Ishikawa (cell line): ENCODE measurements at regions not wholly inside any gene's neighbourhood (a gene's known extent, or its start where the extent isn't known, plus 50 kb on each side); places are given as distances from the start of the nearest gene placed in this dataset.

Experiments
- CEBPB ChIP-seq: IDR thresholded peaks from 2 replicates; pipeline ENCODE4 v1.6.1; 2012
- CREB1 ChIP-seq: IDR thresholded peaks from 2 replicates; pipeline ENCODE4 v1.6.1; 2012; ENCODE audit warnings: low read depth
- EGR1 ChIP-seq: IDR thresholded peaks from 2 replicates; pipeline ENCODE4 v1.6.1; 2012
- EP300 ChIP-seq: IDR thresholded peaks from 2 replicates; pipeline ENCODE4 v1.6.1; 2012; ENCODE audit warnings: borderline replicate concordance
- FOXM1 ChIP-seq: IDR thresholded peaks from 2 replicates; pipeline ENCODE4 v1.6.1; 2012; ENCODE audit warnings: low read depth, borderline replicate concordance
- MAX ChIP-seq: IDR thresholded peaks from 2 replicates; pipeline ENCODE4 v1.6.1; 2012
- NFIC ChIP-seq: IDR thresholded peaks from 2 replicates; pipeline ENCODE4 v1.6.1; 2012
- RAD21 ChIP-seq: IDR thresholded peaks from 2 replicates; pipeline ENCODE4 v1.6.1; 2012; ENCODE audit warnings: low read depth
- REST ChIP-seq: IDR thresholded peaks from 2 replicates; pipeline ENCODE4 v1.6.1; 2012; ENCODE audit warnings: low read depth, mild to moderate bottlenecking
- TAF1 ChIP-seq: IDR thresholded peaks from 2 replicates; pipeline ENCODE4 v1.6.1; 2012; ENCODE audit warnings: low read depth, mild to moderate bottlenecking
- TCF12 ChIP-seq: IDR thresholded peaks from 2 replicates; pipeline ENCODE4 v1.6.1; 2012; ENCODE audit warnings: low read depth
- TEAD4 ChIP-seq: IDR thresholded peaks from 2 replicates; pipeline ENCODE4 v1.6.1; 2012
- USF1 ChIP-seq: IDR thresholded peaks from 2 replicates; pipeline ENCODE4 v1.6.1; 2012
- YY1 ChIP-seq: IDR thresholded peaks from 2 replicates; pipeline ENCODE4 v1.6.1; 2012; ENCODE audit warnings: low read depth
- ZBTB7A ChIP-seq: IDR thresholded peaks from 2 replicates; pipeline ENCODE4 v1.6.1; 2012; ENCODE audit warnings: low read depth

- TF ChIP-seq EGR1 = no peak
- no peak for TF ChIP-seq TAF1
- TF ChIP-seq REST = no peak
- no peak for TF ChIP-seq EP300
- no peak for TF ChIP-seq TEAD4
- TF ChIP-seq YY1 = no peak
- TF ChIP-seq RAD21 = no peak
- no peak for TF ChIP-seq MAX
- no peak for TF ChIP-seq NFIC
- TF ChIP-seq CREB1 = no peak
- TF ChIP-seq USF1 = no peak
- no peak for TF ChIP-seq TCF12
- TF ChIP-seq FOXM1 = no peak
- TF ChIP-seq ZBTB7A = no peak
- TF ChIP-seq CEBPB = no peak
These were observed 559.3 kb upstream of the GRM7 start for GRCh38 chr3:6301626-6302025.

- no peak for TF ChIP-seq NFIC
- no peak for TF ChIP-seq TAF1
- no peak for TF ChIP-seq TEAD4
- TF ChIP-seq EP300 = no peak
- TF ChIP-seq YY1 = no peak
- TF ChIP-seq EGR1 = no peak
- no peak for TF ChIP-seq TCF12
- TF ChIP-seq MAX = no peak
- TF ChIP-seq CEBPB = no peak
- no peak for TF ChIP-seq ZBTB7A
- no peak for TF ChIP-seq REST
These were observed 545.0 kb upstream of the GRM7 start for GRCh38 chr3:6315906-6316305.

- TF ChIP-seq CEBPB (no peak), CREB1 (no peak), REST (no peak), YY1 (no peak), ZBTB7A (no peak), TAF1 (no peak), FOXM1 (no peak), RAD21 (no peak), USF1 (no peak), MAX (no peak), EP300 (no peak), TEAD4 (no peak)
These were observed 538.9 kb upstream of the GRM7 start for GRCh38 chr3:6321999-6322398.

- TF ChIP-seq MAX (no peak), CREB1 (no peak), TEAD4 (no peak), ZBTB7A (no peak), EGR1 (no peak), YY1 (no peak), REST (no peak), NFIC (no peak)
These were observed 534.1 kb upstream of the GRM7 start for GRCh38 chr3:6326771-6327170.
